H1 (cell line): ENCODE measurements at regions not wholly inside any gene's neighbourhood (a gene's known extent, or its start where the extent isn't known, plus 50 kb on each side); places are given as distances from the start of the nearest gene placed in this dataset.

Source experiments
- CTCF ChIA-PET: fragments of 300-600 bp; sonication (Branson Sonifier 250); formaldehyde crosslinking; loops from one replicate; lab custom pipeline; 2021; ENCODE audit not compliant: partially characterized antibody; lab: Charles Lee
- POLR2A ChIA-PET: fragments of 300-600 bp; sonication (Branson Sonifier 250); formaldehyde crosslinking; loops from one replicate; lab custom pipeline; 2021; ENCODE audit warnings: inconsistent platforms; ENCODE audit not compliant: partially characterized antibody; lab: Charles Lee
- DNase-seq, 2 experiments: peaks; one replicate each; pipeline versions ENCODE4 v3.0.0 to v3.0.0-alpha.2; 2010 to 2022; ENCODE audit warnings: low spot score in 2 of 2, low read depth in 1 of 2, mixed read lengths in 1 of 2
- FAIRE-seq: peaks from 2 replicates; lab custom pipeline; 2011; peaks lifted over from hg19 to GRCh38; lab: Jason Lieb, UNC
- H2AFZ ChIP-seq: 2 replicates; pipeline ENCODE4 v1.8.1; 2012; ENCODE audit warnings: low read length, inconsistent platforms
- H2AK5ac ChIP-seq: 2 replicates; pipeline ENCODE4 v1.6.1; 2013; ENCODE audit warnings: low read depth, low read length
- H2BK120ac ChIP-seq: replicated peaks from 2 replicates; pipeline ENCODE3; 2013; ENCODE audit warnings: low read depth, low read length, inconsistent platforms
- H2BK12ac ChIP-seq: 2 replicates; pipeline ENCODE4 v1.6.1; 2013; ENCODE audit warnings: low read depth, low read length
- H2BK15ac ChIP-seq: 2 replicates; pipeline ENCODE4 v1.6.1; 2013; ENCODE audit warnings: low read length
- H2BK20ac ChIP-seq: 2 replicates; pipeline ENCODE4 v1.6.1; 2013; ENCODE audit warnings: low read length
- H2BK5ac ChIP-seq: 2 replicates; pipeline ENCODE4 v1.6.1; 2013; ENCODE audit warnings: low read depth, low read length
- H3K14ac ChIP-seq: 2 replicates; pipeline ENCODE4 v1.6.1; 2013; ENCODE audit warnings: inconsistent platforms; ENCODE audit not compliant: insufficient read length
- H3K18ac ChIP-seq: 2 replicates; pipeline ENCODE4 v1.6.1; 2013; ENCODE audit warnings: low read length; ENCODE audit errors: extremely low read depth
- H3K23ac ChIP-seq: 2 replicates; pipeline ENCODE4 v1.6.1; 2013; ENCODE audit warnings: inconsistent platforms; ENCODE audit not compliant: insufficient read length
- H3K23me2 ChIP-seq: 2 replicates; pipeline ENCODE4 v1.6.1; 2013; ENCODE audit warnings: low read depth, low read length
- H3K27ac ChIP-seq: 2 replicates; pipeline ENCODE4 v1.6.1; 2011; ENCODE audit warnings: low read depth, low read length, inconsistent platforms
- H3K27me3 ChIP-seq, 4 experiments: replicated peaks in 1 of 4; 1 replicate in 1 of 4; 2 replicates in 3 of 4; pipeline versions ENCODE4 v1.6.1 to v1.8.1; 2011 to 2013; ENCODE audit warnings: low read length in 3 of 4, mild to moderate bottlenecking in 3 of 4, inconsistent platforms in 2 of 4, mixed read lengths in 2 of 4, moderate library complexity in 1 of 4; ENCODE audit not compliant: control insufficient read depth in 3 of 4, insufficient read depth in 3 of 4; ENCODE audit errors: extremely low read depth in 1 of 4
- H3K36me3 ChIP-seq, 4 experiments: 2 replicates each; pipeline versions ENCODE4 v1.6.1 to v1.8.1; 2011 to 2013; ENCODE audit warnings: mild to moderate bottlenecking in 4 of 4, low read length in 3 of 4, moderate library complexity in 2 of 4, control low read depth in 1 of 4, inconsistent platforms in 1 of 4; ENCODE audit not compliant: insufficient read depth in 4 of 4, control insufficient read depth in 2 of 4
- H3K4ac ChIP-seq: replicated peaks from 2 replicates; pipeline ENCODE3; 2013; ENCODE audit warnings: low read length, low read depth, mixed read lengths, inconsistent platforms; ENCODE audit not compliant: insufficient read length
- H3K4me1 ChIP-seq, 4 experiments: replicated peaks in 1 of 4; 1 replicate in 1 of 4; 2 replicates in 3 of 4; pipeline versions ENCODE4 v1.6.1 to v1.8.1; 2011 to 2013; ENCODE audit warnings: low read length in 3 of 4, inconsistent platforms in 2 of 4, mixed read lengths in 1 of 4; ENCODE audit not compliant: insufficient read depth in 4 of 4, control insufficient read depth in 3 of 4
- H3K4me2 ChIP-seq, 2 experiments: 2 replicates each; pipeline versions ENCODE4 v1.6.1 to v1.8.1; 2011 to 2013; ENCODE audit warnings: low read depth in 2 of 2, low read length in 2 of 2, control low read depth in 1 of 2, inconsistent platforms in 1 of 2, mild to moderate bottlenecking in 1 of 2; ENCODE audit not compliant: insufficient read depth in 1 of 2
- H3K4me3 ChIP-seq, 4 experiments: fragments of 200-600, 300-600 bp in 1 of 4; sonication (generic), shearing (Covaris generic), sonication (Bioruptor Twin) in 1 of 4; 2 replicates each; pipeline versions ENCODE4 v1.5.1 to v1.8.1; 2011 to 2016; ENCODE audit warnings: low read length in 4 of 4, low read depth in 3 of 4, control low read depth in 2 of 4, inconsistent platforms in 2 of 4, mild to moderate bottlenecking in 2 of 4, mixed read lengths in 1 of 4, moderate library complexity in 1 of 4; ENCODE audit not compliant: insufficient read depth in 2 of 4; ENCODE audit errors: extremely low read depth in 1 of 4
- H3K56ac ChIP-seq: replicated peaks from 2 replicates; pipeline ENCODE3; 2013; ENCODE audit warnings: low read depth, mild to moderate bottlenecking, mixed read lengths, low read length, inconsistent platforms; ENCODE audit not compliant: insufficient read length
- H3K79me1 ChIP-seq: 2 replicates; pipeline ENCODE4 v1.6.1; 2013; ENCODE audit warnings: low read depth, low read length, control low read depth
- H3K79me2 ChIP-seq, 2 experiments: 2 replicates each; pipeline versions ENCODE4 v1.6.1 to v1.8.1; 2012 to 2013; ENCODE audit warnings: low read length in 2 of 2, mild to moderate bottlenecking in 2 of 2, inconsistent platforms in 1 of 2; ENCODE audit not compliant: insufficient read depth in 2 of 2, control insufficient read depth in 1 of 2
- H3K9ac ChIP-seq, 4 experiments: replicated peaks in 1 of 4; 1 replicate in 1 of 4; 2 replicates in 3 of 4; pipeline versions ENCODE4 v1.6.1 to v1.8.1; 2011 to 2013; ENCODE audit warnings: low read depth in 3 of 4, low read length in 3 of 4, control low read depth in 2 of 4, mild to moderate bottlenecking in 2 of 4, moderate library complexity in 2 of 4, inconsistent platforms in 1 of 4; ENCODE audit errors: extremely low read depth in 1 of 4
- H3K9me3 ChIP-seq, 2 experiments: 2 replicates each; pipeline versions ENCODE4 v1.6.1 to v1.8.1; 2012 to 2013; ENCODE audit warnings: mild to moderate bottlenecking in 2 of 2, moderate library complexity in 2 of 2, control low read depth in 1 of 2, inconsistent platforms in 1 of 2, low read depth in 1 of 2, low read length in 1 of 2, mixed read lengths in 1 of 2; ENCODE audit not compliant: insufficient read depth in 2 of 2
- H4K20me1 ChIP-seq, 2 experiments: replicated peaks in 1 of 2; 2 replicates each; pipeline versions ENCODE3 to v1.8.1; 2011 to 2013; ENCODE audit warnings: inconsistent platforms in 2 of 2, low read length in 2 of 2, mild to moderate bottlenecking in 1 of 2; ENCODE audit not compliant: insufficient read depth in 2 of 2, control insufficient read depth in 1 of 2
- H4K5ac ChIP-seq: 2 replicates; pipeline ENCODE4 v1.6.1; 2013; ENCODE audit warnings: low read length, low read depth, mixed read lengths, inconsistent platforms; ENCODE audit not compliant: insufficient read length
- H4K8ac ChIP-seq: 2 replicates; pipeline ENCODE4 v1.8.0; 2013; ENCODE audit warnings: mild to moderate bottlenecking, moderate library complexity, low read length, inconsistent platforms; ENCODE audit not compliant: insufficient read depth; ENCODE audit errors: extremely low read depth
- H4K91ac ChIP-seq: replicated peaks from 2 replicates; pipeline ENCODE3; 2013; ENCODE audit warnings: low read length, mixed read lengths, inconsistent platforms; ENCODE audit not compliant: insufficient read length
- CHD1 ChIP-seq: IDR thresholded peaks from 2 replicates; pipeline ENCODE4 v1.6.1; 2012; ENCODE audit warnings: low read depth, low read length, improper control_type of control experiment
- TCF12 ChIP-seq: IDR thresholded peaks from 2 replicates; pipeline ENCODE4 v1.6.1; 2011; ENCODE audit warnings: low read depth, mild to moderate bottlenecking, low read length
- WGBS, 2 experiments: shearing (Covaris generic) in 1 of 2; methylation state at CpG; one replicate each; pipeline versions ENCODE4 v1.1.6 to v1.1.7; 2013 to 2015; ENCODE audit warnings: low lambda C conversion rate in 2 of 2, mixed read lengths in 2 of 2, inconsistent platforms in 1 of 2, low coverage in 1 of 2, missing lambda C conversion rate in 1 of 2; ENCODE audit not compliant: insufficient replicate concordance in 2 of 2, insufficient coverage in 1 of 2, insufficient read length in 1 of 2; ENCODE audit errors: extremely low coverage in 1 of 2, missing lambda C conversion rate in 1 of 2; 5-methylcytosine and 5-hydroxymethylcytosine counted together
- TF ChIP-seq, protein P1 (sequence below), 3 experiments: IDR thresholded peaks; 1 replicate in 2 of 3; 2 replicates in 1 of 3; pipeline versions ENCODE4 v1.5.1 to v1.6.1; 2011; ENCODE audit warnings: low read length in 3 of 3, mild to moderate bottlenecking in 3 of 3, inconsistent platforms in 2 of 3, low read depth in 1 of 3, moderate library complexity in 1 of 3; ENCODE audit not compliant: insufficient read depth in 1 of 3; ENCODE audit errors: control extremely low read depth in 1 of 3

DNA sequence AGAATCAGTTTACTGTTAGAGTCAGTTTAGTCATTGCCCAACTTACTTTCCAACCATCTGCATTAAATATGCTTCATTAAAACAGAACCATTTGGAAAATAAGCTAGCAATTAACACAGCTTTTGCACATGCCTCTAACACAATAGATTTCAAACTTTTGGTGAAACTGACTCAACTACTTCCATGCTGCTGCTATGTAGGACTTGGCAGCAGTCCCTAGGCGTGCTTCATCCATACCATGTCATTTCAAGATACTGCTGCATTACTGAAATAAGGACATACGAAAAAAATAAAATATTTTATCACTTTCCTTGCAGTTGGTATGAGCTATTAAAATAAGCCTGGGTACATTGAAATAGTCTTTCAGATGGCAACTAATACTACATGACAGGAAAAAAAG lies 65.5 kb upstream of the SOX6 start:
- POLR2A ChIA-PET = no interaction called here
- Histone ChIP-seq H3K79me1 (no peaks in the 10 kb centered on the region), H4K20me1 (no peaks in the 10 kb centered on the region), H3K56ac (no peak overlapping the region), H4K5ac (no peak overlapping the region), H3K4me1 (no peaks in the 10 kb centered on the region), H2AK5ac (no peak overlapping the region), H3K18ac (no peak overlapping the region), H3K4me3 (no peak overlapping the region), H3K23me2 (no peaks in the 10 kb centered on the region), H3K79me2 (no peaks in the 10 kb centered on the region), H3K27me3 (no peaks in the 10 kb centered on the region; a peak in 1 of 7 replicates), H3K9ac (no peak overlapping the region), H4K91ac (no peak overlapping the region), H3K14ac (no peak overlapping the region), H2BK5ac (no peak overlapping the region), H2BK12ac (no peak overlapping the region), H3K4me2 (no peak overlapping the region), H2BK20ac (no peak overlapping the region), H2BK15ac (no peak overlapping the region), H3K9me3 (no peaks in the 10 kb centered on the region), H3K27ac (no peak overlapping the region), H2AFZ (no peak overlapping the region), H4K8ac (no peak overlapping the region), H2BK120ac (no peak overlapping the region), H3K4ac (no peak overlapping the region), H3K36me3 (no peaks in the 10 kb centered on the region), H3K23ac (no peak overlapping the region)
- WGBS, 2 experiments = 79% methylated on average over 2 of the region's 2 CpGs; no CpG with 5 or more reads in 1 of the 2 experiments
- FAIRE-seq (no peak), DNase-seq (no peak)
- CTCF ChIA-PET = interaction anchor here (0.6 to 1.6 kb wide), 2 partner anchors 192 to 358 kb away, joined by 3 read pairs; no protein-coding TSS in a partner anchor
- TF ChIP-seq, protein P1, sequence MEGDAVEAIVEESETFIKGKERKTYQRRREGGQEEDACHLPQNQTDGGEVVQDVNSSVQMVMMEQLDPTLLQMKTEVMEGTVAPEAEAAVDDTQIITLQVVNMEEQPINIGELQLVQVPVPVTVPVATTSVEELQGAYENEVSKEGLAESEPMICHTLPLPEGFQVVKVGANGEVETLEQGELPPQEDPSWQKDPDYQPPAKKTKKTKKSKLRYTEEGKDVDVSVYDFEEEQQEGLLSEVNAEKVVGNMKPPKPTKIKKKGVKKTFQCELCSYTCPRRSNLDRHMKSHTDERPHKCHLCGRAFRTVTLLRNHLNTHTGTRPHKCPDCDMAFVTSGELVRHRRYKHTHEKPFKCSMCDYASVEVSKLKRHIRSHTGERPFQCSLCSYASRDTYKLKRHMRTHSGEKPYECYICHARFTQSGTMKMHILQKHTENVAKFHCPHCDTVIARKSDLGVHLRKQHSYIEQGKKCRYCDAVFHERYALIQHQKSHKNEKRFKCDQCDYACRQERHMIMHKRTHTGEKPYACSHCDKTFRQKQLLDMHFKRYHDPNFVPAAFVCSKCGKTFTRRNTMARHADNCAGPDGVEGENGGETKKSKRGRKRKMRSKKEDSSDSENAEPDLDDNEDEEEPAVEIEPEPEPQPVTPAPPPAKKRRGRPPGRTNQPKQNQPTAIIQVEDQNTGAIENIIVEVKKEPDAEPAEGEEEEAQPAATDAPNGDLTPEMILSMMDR (IDR thresholded peaks at IDR 0.05; ENCODE audit: control extremely low read depth in 1 of 3, insufficient read depth in 1 of 3, low read depth in 1 of 3, low read length in 3 of 3) = no peak
- no peak for TF ChIP-seq CHD1
- TF ChIP-seq TCF12 = no peak
